H1 (cell line): ENCODE measurements at regions not wholly inside any gene's neighbourhood (a gene's known extent, or its start where the extent isn't known, plus 50 kb on each side); places are given as distances from the start of the nearest gene placed in this dataset.
A peak's percentile ranks its signal among the peaks of the same experiment; 100 is the strongest.

ENCODE experiments used
- CTCF ChIA-PET: fragments of 300-600 bp; sonication (Branson Sonifier 250); formaldehyde crosslinking; loops from one replicate; lab custom pipeline; 2021; ENCODE audit not compliant: partially characterized antibody; lab: Charles Lee
- POLR2A ChIA-PET: fragments of 300-600 bp; sonication (Branson Sonifier 250); formaldehyde crosslinking; loops from one replicate; lab custom pipeline; 2021; ENCODE audit warnings: inconsistent platforms; ENCODE audit not compliant: partially characterized antibody; lab: Charles Lee
- DNase-seq, 2 experiments: peaks; one replicate each; pipeline versions ENCODE4 v3.0.0 to v3.0.0-alpha.2; 2010 to 2022; ENCODE audit warnings: low spot score in 2 of 2, low read depth in 1 of 2, mixed read lengths in 1 of 2
- FAIRE-seq: peaks from 2 replicates; lab custom pipeline; 2011; peaks lifted over from hg19 to GRCh38; lab: Jason Lieb, UNC
- H2AFZ ChIP-seq: 2 replicates; pipeline ENCODE4 v1.8.1; 2012; ENCODE audit warnings: low read length, inconsistent platforms
- H2AK5ac ChIP-seq: 2 replicates; pipeline ENCODE4 v1.6.1; 2013; ENCODE audit warnings: low read depth, low read length
- H2BK120ac ChIP-seq: replicated peaks from 2 replicates; pipeline ENCODE3; 2013; ENCODE audit warnings: low read depth, low read length, inconsistent platforms
- H2BK12ac ChIP-seq: 2 replicates; pipeline ENCODE4 v1.6.1; 2013; ENCODE audit warnings: low read depth, low read length
- H2BK15ac ChIP-seq: 2 replicates; pipeline ENCODE4 v1.6.1; 2013; ENCODE audit warnings: low read length
- H2BK20ac ChIP-seq: 2 replicates; pipeline ENCODE4 v1.6.1; 2013; ENCODE audit warnings: low read length
- H2BK5ac ChIP-seq: 2 replicates; pipeline ENCODE4 v1.6.1; 2013; ENCODE audit warnings: low read depth, low read length
- H3K14ac ChIP-seq: 2 replicates; pipeline ENCODE4 v1.6.1; 2013; ENCODE audit warnings: inconsistent platforms; ENCODE audit not compliant: insufficient read length
- H3K18ac ChIP-seq: 2 replicates; pipeline ENCODE4 v1.6.1; 2013; ENCODE audit warnings: low read length; ENCODE audit errors: extremely low read depth
- H3K23ac ChIP-seq: 2 replicates; pipeline ENCODE4 v1.6.1; 2013; ENCODE audit warnings: inconsistent platforms; ENCODE audit not compliant: insufficient read length
- H3K23me2 ChIP-seq: 2 replicates; pipeline ENCODE4 v1.6.1; 2013; ENCODE audit warnings: low read depth, low read length
- H3K27ac ChIP-seq: 2 replicates; pipeline ENCODE4 v1.6.1; 2011; ENCODE audit warnings: low read depth, low read length, inconsistent platforms
- H3K27me3 ChIP-seq, 4 experiments: replicated peaks in 1 of 4; 1 replicate in 1 of 4; 2 replicates in 3 of 4; pipeline versions ENCODE4 v1.6.1 to v1.8.1; 2011 to 2013; ENCODE audit warnings: low read length in 3 of 4, mild to moderate bottlenecking in 3 of 4, inconsistent platforms in 2 of 4, mixed read lengths in 2 of 4, moderate library complexity in 1 of 4; ENCODE audit not compliant: control insufficient read depth in 3 of 4, insufficient read depth in 3 of 4; ENCODE audit errors: extremely low read depth in 1 of 4
- H3K36me3 ChIP-seq, 4 experiments: 2 replicates each; pipeline versions ENCODE4 v1.6.1 to v1.8.1; 2011 to 2013; ENCODE audit warnings: mild to moderate bottlenecking in 4 of 4, low read length in 3 of 4, moderate library complexity in 2 of 4, control low read depth in 1 of 4, inconsistent platforms in 1 of 4; ENCODE audit not compliant: insufficient read depth in 4 of 4, control insufficient read depth in 2 of 4
- H3K4ac ChIP-seq: replicated peaks from 2 replicates; pipeline ENCODE3; 2013; ENCODE audit warnings: low read length, low read depth, mixed read lengths, inconsistent platforms; ENCODE audit not compliant: insufficient read length
- H3K4me1 ChIP-seq, 4 experiments: replicated peaks in 1 of 4; 1 replicate in 1 of 4; 2 replicates in 3 of 4; pipeline versions ENCODE4 v1.6.1 to v1.8.1; 2011 to 2013; ENCODE audit warnings: low read length in 3 of 4, inconsistent platforms in 2 of 4, mixed read lengths in 1 of 4; ENCODE audit not compliant: insufficient read depth in 4 of 4, control insufficient read depth in 3 of 4
- H3K4me2 ChIP-seq, 2 experiments: 2 replicates each; pipeline versions ENCODE4 v1.6.1 to v1.8.1; 2011 to 2013; ENCODE audit warnings: low read depth in 2 of 2, low read length in 2 of 2, control low read depth in 1 of 2, inconsistent platforms in 1 of 2, mild to moderate bottlenecking in 1 of 2; ENCODE audit not compliant: insufficient read depth in 1 of 2
- H3K4me3 ChIP-seq, 4 experiments: fragments of 200-600, 300-600 bp in 1 of 4; sonication (generic), shearing (Covaris generic), sonication (Bioruptor Twin) in 1 of 4; 2 replicates each; pipeline versions ENCODE4 v1.5.1 to v1.8.1; 2011 to 2016; ENCODE audit warnings: low read length in 4 of 4, low read depth in 3 of 4, control low read depth in 2 of 4, inconsistent platforms in 2 of 4, mild to moderate bottlenecking in 2 of 4, mixed read lengths in 1 of 4, moderate library complexity in 1 of 4; ENCODE audit not compliant: insufficient read depth in 2 of 4; ENCODE audit errors: extremely low read depth in 1 of 4
- H3K56ac ChIP-seq: replicated peaks from 2 replicates; pipeline ENCODE3; 2013; ENCODE audit warnings: low read depth, mild to moderate bottlenecking, mixed read lengths, low read length, inconsistent platforms; ENCODE audit not compliant: insufficient read length
- H3K79me1 ChIP-seq: 2 replicates; pipeline ENCODE4 v1.6.1; 2013; ENCODE audit warnings: low read depth, low read length, control low read depth
- H3K79me2 ChIP-seq, 2 experiments: 2 replicates each; pipeline versions ENCODE4 v1.6.1 to v1.8.1; 2012 to 2013; ENCODE audit warnings: low read length in 2 of 2, mild to moderate bottlenecking in 2 of 2, inconsistent platforms in 1 of 2; ENCODE audit not compliant: insufficient read depth in 2 of 2, control insufficient read depth in 1 of 2
- H3K9ac ChIP-seq, 4 experiments: replicated peaks in 1 of 4; 1 replicate in 1 of 4; 2 replicates in 3 of 4; pipeline versions ENCODE4 v1.6.1 to v1.8.1; 2011 to 2013; ENCODE audit warnings: low read depth in 3 of 4, low read length in 3 of 4, control low read depth in 2 of 4, mild to moderate bottlenecking in 2 of 4, moderate library complexity in 2 of 4, inconsistent platforms in 1 of 4; ENCODE audit errors: extremely low read depth in 1 of 4
- H3K9me3 ChIP-seq, 2 experiments: 2 replicates each; pipeline versions ENCODE4 v1.6.1 to v1.8.1; 2012 to 2013; ENCODE audit warnings: mild to moderate bottlenecking in 2 of 2, moderate library complexity in 2 of 2, control low read depth in 1 of 2, inconsistent platforms in 1 of 2, low read depth in 1 of 2, low read length in 1 of 2, mixed read lengths in 1 of 2; ENCODE audit not compliant: insufficient read depth in 2 of 2
- H4K20me1 ChIP-seq, 2 experiments: replicated peaks in 1 of 2; 2 replicates each; pipeline versions ENCODE3 to v1.8.1; 2011 to 2013; ENCODE audit warnings: inconsistent platforms in 2 of 2, low read length in 2 of 2, mild to moderate bottlenecking in 1 of 2; ENCODE audit not compliant: insufficient read depth in 2 of 2, control insufficient read depth in 1 of 2
- H4K5ac ChIP-seq: 2 replicates; pipeline ENCODE4 v1.6.1; 2013; ENCODE audit warnings: low read length, low read depth, mixed read lengths, inconsistent platforms; ENCODE audit not compliant: insufficient read length
- H4K8ac ChIP-seq: 2 replicates; pipeline ENCODE4 v1.8.0; 2013; ENCODE audit warnings: mild to moderate bottlenecking, moderate library complexity, low read length, inconsistent platforms; ENCODE audit not compliant: insufficient read depth; ENCODE audit errors: extremely low read depth
- H4K91ac ChIP-seq: replicated peaks from 2 replicates; pipeline ENCODE3; 2013; ENCODE audit warnings: low read length, mixed read lengths, inconsistent platforms; ENCODE audit not compliant: insufficient read length
- EP300 ChIP-seq, 2 experiments: IDR thresholded peaks; 1 replicate in 1 of 2; 2 replicates in 1 of 2; pipeline ENCODE4 v1.6.1; 2011 to 2012; ENCODE audit warnings: low read depth in 2 of 2, low read length in 2 of 2, mild to moderate bottlenecking in 2 of 2, borderline replicate concordance in 1 of 2, inconsistent platforms in 1 of 2, moderate library complexity in 1 of 2
- EZH2 ChIP-seq: fragments of 200-600 bp; sonication (generic); IDR thresholded peaks from 2 replicates; pipeline ENCODE4 v1.7.1; 2012; ENCODE audit warnings: low read depth, mild to moderate bottlenecking, moderate library complexity, low read length, inconsistent platforms; ENCODE audit not compliant: severe bottlenecking
- JUND ChIP-seq: IDR thresholded peaks from 2 replicates; pipeline ENCODE4 v1.6.1; 2011; ENCODE audit warnings: mild to moderate bottlenecking, improper control_type of control experiment, low read length
- KDM1A ChIP-seq: fragments of 200-600, 300-600 bp; sonication (generic); IDR thresholded peaks from 2 replicates; pipeline ENCODE4 v1.7.1; 2016; ENCODE audit warnings: mild to moderate bottlenecking, low read length, borderline replicate concordance
- MAFK ChIP-seq: IDR thresholded peaks from 2 replicates; pipeline ENCODE4 v1.6.1; 2012; ENCODE audit warnings: low read depth, mild to moderate bottlenecking, improper control_type of control experiment, low read length
- RNF2 ChIP-seq: fragments of 200-900, 300-1000 bp; sonication (generic); IDR thresholded peaks from 2 replicates; pipeline ENCODE4 v1.7.1; 2016; ENCODE audit warnings: borderline replicate concordance, low read depth, mild to moderate bottlenecking, antibody characterized with exemption, low read length; ENCODE audit not compliant: poor library complexity, severe bottlenecking; ENCODE audit errors: missing control alignments
- SIX5 ChIP-seq: IDR thresholded peaks from 2 replicates; pipeline ENCODE4 v1.6.1; 2011; ENCODE audit warnings: mild to moderate bottlenecking, low read depth, low read length
- SP4 ChIP-seq: IDR thresholded peaks from 2 replicates; pipeline ENCODE4 v1.6.1; 2012; ENCODE audit warnings: low read length, inconsistent platforms
- SRF ChIP-seq: IDR thresholded peaks from 2 replicates; pipeline ENCODE4 v1.6.1; 2011; ENCODE audit warnings: mild to moderate bottlenecking, low read depth, low read length, moderate library complexity
- TAF7 ChIP-seq: optimal IDR thresholded peaks from 2 replicates; pipeline ENCODE3; 2011; ENCODE audit warnings: low read depth, mild to moderate bottlenecking, inconsistent platforms, low read length, moderate library complexity, borderline replicate concordance
- ZNF274 ChIP-seq: IDR thresholded peaks from 2 replicates; pipeline ENCODE4 v1.7.0; 2012; ENCODE audit warnings: low read length, borderline replicate concordance; ENCODE audit errors: extremely low read depth
- WGBS, 2 experiments: shearing (Covaris generic) in 1 of 2; methylation state at CpG; one replicate each; pipeline versions ENCODE4 v1.1.6 to v1.1.7; 2013 to 2015; ENCODE audit warnings: low lambda C conversion rate in 2 of 2, mixed read lengths in 2 of 2, inconsistent platforms in 1 of 2, low coverage in 1 of 2, missing lambda C conversion rate in 1 of 2; ENCODE audit not compliant: insufficient replicate concordance in 2 of 2, insufficient coverage in 1 of 2, insufficient read length in 1 of 2; ENCODE audit errors: extremely low coverage in 1 of 2, missing lambda C conversion rate in 1 of 2; 5-methylcytosine and 5-hydroxymethylcytosine counted together

DNA sequence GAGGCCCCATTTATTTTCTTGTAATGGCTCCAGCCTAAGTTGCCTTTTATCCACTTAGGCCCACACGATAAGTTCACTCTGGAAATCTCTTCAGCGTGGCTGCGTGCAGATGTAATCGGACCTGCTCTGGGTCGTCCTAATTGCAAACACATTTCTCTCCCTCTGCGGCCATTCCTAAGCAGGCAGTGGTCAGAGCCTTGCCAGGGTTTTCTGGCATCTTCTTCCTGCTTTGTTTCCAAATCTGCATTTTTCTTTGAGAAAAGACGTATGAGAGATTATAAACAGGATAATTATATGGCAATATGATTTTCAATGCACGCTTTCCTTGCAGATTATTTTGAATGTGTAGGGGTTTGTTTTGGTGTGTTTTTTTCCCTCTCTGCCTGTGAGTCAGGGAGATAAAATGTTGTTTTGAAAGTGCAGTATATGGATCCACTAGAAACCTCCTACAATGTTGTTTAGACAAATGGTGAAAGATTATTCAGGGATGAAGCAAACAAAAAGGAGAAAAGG is 239.4 kb upstream of the TANK start:
- H4K20me1 ChIP-seq: no peaks in the 10 kb centered on the region
- H3K36me3 ChIP-seq: no peaks in the 10 kb centered on the region
- ChIA-PET CTCF (interaction anchor here (0.7 to 1.0 kb wide), 8 partner anchors 12 to 445 kb away, joined by 3 to 4 read pairs (median 3); no protein-coding TSS in a partner anchor), POLR2A (no interaction called here)
- H3K79me2 ChIP-seq: no peaks in the 10 kb centered on the region
- no peak overlapping the region for H2AK5ac ChIP-seq
- H4K91ac ChIP-seq: peak overlapping the region; percentile 42
- H3K4me2 ChIP-seq: no peak overlapping the region
- no peak for DNase-seq
- H3K27ac ChIP-seq: no peak overlapping the region
- no peaks in the 10 kb centered on the region for H3K9me3 ChIP-seq
- no peaks in the 10 kb centered on the region for H3K23me2 ChIP-seq
- H2BK120ac ChIP-seq: no peak overlapping the region
- no peak overlapping the region for H4K8ac ChIP-seq
- TF ChIP-seq SIX5: no peak
- TF ChIP-seq EZH2: no peak
- no peak for TF ChIP-seq SRF
- no peak for TF ChIP-seq TAF7
- no peak for TF ChIP-seq KDM1A
- TF ChIP-seq SP4: no peak
- no peak for TF ChIP-seq EP300 (IDR thresholded peaks at IDR 0.05; ENCODE audit: borderline replicate concordance in 1 of 2, low read depth in 2 of 2, low read length in 2 of 2)
- TF ChIP-seq ZNF274: no peak
- TF ChIP-seq MAFK: no peak
- TF ChIP-seq RNF2: no peak
- TF ChIP-seq JUND: no peak
- H3K18ac ChIP-seq: no peak overlapping the region
- H3K14ac ChIP-seq: no peak overlapping the region
- no peak overlapping the region for H3K9ac ChIP-seq
- H3K79me1 ChIP-seq: no peaks in the 10 kb centered on the region
- H2AFZ ChIP-seq: no peak overlapping the region
- no peak overlapping the region for H3K56ac ChIP-seq
- no peak overlapping the region for H3K4me3 ChIP-seq
- no peak overlapping the region for H2BK15ac ChIP-seq
- H2BK5ac ChIP-seq: no peak overlapping the region
- no peak overlapping the region for H2BK12ac ChIP-seq
- 80% methylated on average over 8 of the region's 8 CpGs; no CpG with 5 or more reads in 1 of the 2 experiments for WGBS, 2 experiments
- no peak overlapping the region for H2BK20ac ChIP-seq
- no peak for FAIRE-seq
- no peak overlapping the region for H3K4ac ChIP-seq
- H4K5ac ChIP-seq: no peak overlapping the region
- no peaks in the 10 kb centered on the region for H3K27me3 ChIP-seq
- peaks cover 0 to 10% (median 6%) of the 10 kb centered on the region in 4 experiments; a peak in 3 of 7 replicates for H3K4me1 ChIP-seq
- H3K23ac ChIP-seq: no peak overlapping the region
